ENCODE measurements at regions not wholly inside any gene's neighbourhood (a gene's known extent, or its start where the extent isn't known, plus 50 kb on each side); places are given as distances from the start of the nearest gene placed in this dataset.

GRCh38 chr2:120472031-120472430, 126.1 kb downstream of the INHBB start:
- no peak overlapping the region for H3K4me3 ChIP-seq (replicated peaks; ENCODE audit: low read depth, low read length)
- no peak for TF ChIP-seq CTCF (IDR thresholded peaks at IDR 0.05; ENCODE audit: low read length, missing control alignments)

GRCh38 chr2:120472891-120473309, 127.0 kb downstream of the INHBB start:
- DNase-seq (ENCODE audit: low read depth): no peak
- H3K4me3 ChIP-seq (replicated peaks; ENCODE audit: low read depth, low read length): no peak overlapping the region
- TF ChIP-seq CTCF (IDR thresholded peaks at IDR 0.05; ENCODE audit: low read length, missing control alignments): no peak

More at GRCh38 chr2:120472031-120472430, 126.1 kb downstream of the INHBB start:
- no peak for DNase-seq (ENCODE audit: low read depth)

GRCh38 chr2:120473522-120474271, 127.8 kb downstream of the INHBB start:
- TF ChIP-seq CTCF (IDR thresholded peaks at IDR 0.05; ENCODE audit: low read length, missing control alignments): no peak
- no peak overlapping the region for H3K4me3 ChIP-seq (replicated peaks; ENCODE audit: low read depth, low read length)
- DNase-seq (ENCODE audit: low read depth): no peak

- H3K4me3 ChIP-seq (replicated peaks; ENCODE audit: low read depth, low read length): no peak overlapping the region
- no peak for TF ChIP-seq CTCF (IDR thresholded peaks at IDR 0.05; ENCODE audit: low read length, missing control alignments)
- DNase-seq (ENCODE audit: low read depth): no peak
Measured at GRCh38 chr2:120474486-120474885, 128.6 kb downstream of the INHBB start.

GRCh38 chr2:120476141-120476540, 130.2 kb downstream of the INHBB start:
- no peak for DNase-seq (ENCODE audit: low read depth)
- no peak for TF ChIP-seq CTCF (IDR thresholded peaks at IDR 0.05; ENCODE audit: low read length, missing control alignments)
- no peak overlapping the region for H3K4me3 ChIP-seq (replicated peaks; ENCODE audit: low read depth, low read length)

GRCh38 chr2:120477198-120477597, 131.3 kb downstream of the INHBB start:
- no peak overlapping the region for H3K4me3 ChIP-seq (replicated peaks; ENCODE audit: low read depth, low read length)
- no peak for TF ChIP-seq CTCF (IDR thresholded peaks at IDR 0.05; ENCODE audit: low read length, missing control alignments)
- DNase-seq (ENCODE audit: low read depth): no peak
